Astrocyte (in vitro differentiated cells and primary cell): ENCODE measurements at regions not wholly inside any gene's neighbourhood (a gene's known extent, or its start where the extent isn't known, plus 50 kb on each side); places are given as distances from the start of the nearest gene placed in this dataset.

ENCODE experiments used
- DNase-seq: peaks from one replicate; pipeline ENCODE4 v3.0.0-alpha.2; 2010; ENCODE audit warnings: low read depth
- FAIRE-seq: peaks from 2 replicates; lab custom pipeline; 2011; peaks lifted over from hg19 to GRCh38; lab: Jason Lieb, UNC
- H2AFZ ChIP-seq: 2 replicates; pipeline ENCODE4 v1.6.0; 2012; ENCODE audit warnings: low read depth, low read length, inconsistent platforms
- H3K27ac ChIP-seq: 2 replicates; pipeline ENCODE4 v1.5.1; 2011; ENCODE audit warnings: low read depth, low read length, inconsistent platforms
- H3K27me3 ChIP-seq: 2 replicates; pipeline ENCODE4 v1.6.0; 2011; ENCODE audit warnings: low read length, inconsistent platforms; ENCODE audit not compliant: insufficient read depth
- H3K36me3 ChIP-seq: 2 replicates; pipeline ENCODE4 v1.5.1; 2011; ENCODE audit warnings: low read length, inconsistent platforms; ENCODE audit not compliant: insufficient read depth
- H3K4me1 ChIP-seq: 2 replicates; pipeline ENCODE4 v1.5.1; 2011; ENCODE audit warnings: low read length, inconsistent platforms; ENCODE audit not compliant: insufficient read depth
- H3K4me2 ChIP-seq: 2 replicates; pipeline ENCODE4 v1.6.0; 2012; ENCODE audit warnings: low read length, inconsistent platforms
- H3K4me3 ChIP-seq: 2 replicates; pipeline ENCODE4 v1.5.1; 2011; ENCODE audit warnings: low read depth, mild to moderate bottlenecking, low read length, inconsistent platforms; ENCODE audit not compliant: insufficient read depth
- H3K79me2 ChIP-seq: 2 replicates; pipeline ENCODE4 v1.6.0; 2012; ENCODE audit warnings: mild to moderate bottlenecking, low read length, inconsistent platforms; ENCODE audit not compliant: insufficient read depth
- H3K9ac ChIP-seq: 2 replicates; pipeline ENCODE4 v1.6.0; 2012; ENCODE audit warnings: mild to moderate bottlenecking, low read length, inconsistent platforms
- H3K9me3 ChIP-seq: 2 replicates; pipeline ENCODE4 v1.5.1; 2012; ENCODE audit warnings: low read depth, mild to moderate bottlenecking, low read length, inconsistent platforms; ENCODE audit not compliant: insufficient read depth
- H4K20me1 ChIP-seq: 2 replicates; pipeline ENCODE4 v1.6.0; 2012; ENCODE audit warnings: low read length, inconsistent platforms; ENCODE audit not compliant: insufficient read depth
- H3K27ac Mint-ChIP-seq: one replicate; pipeline ENCODE4 v1.8.0; 2021; ENCODE audit warnings: mild to moderate bottlenecking, mixed read lengths; ENCODE audit not compliant: unreplicated experiment
- H3K27me3 Mint-ChIP-seq: one replicate; pipeline ENCODE4 v1.8.0; 2021; ENCODE audit warnings: low read depth, mixed read lengths; ENCODE audit not compliant: unreplicated experiment
- H3K36me3 Mint-ChIP-seq: one replicate; pipeline ENCODE4 v1.8.0; 2021; ENCODE audit warnings: low read depth, mixed read lengths; ENCODE audit not compliant: unreplicated experiment
- H3K4me1 Mint-ChIP-seq: one replicate; pipeline ENCODE4 v1.8.0; 2021; ENCODE audit warnings: low read depth, mixed read lengths; ENCODE audit not compliant: unreplicated experiment
- H3K4me3 Mint-ChIP-seq: one replicate; pipeline ENCODE4 v1.8.0; 2021; ENCODE audit warnings: mild to moderate bottlenecking, moderate library complexity, mixed read lengths; ENCODE audit not compliant: unreplicated experiment
- H3K9me3 Mint-ChIP-seq: one replicate; pipeline ENCODE4 v1.8.0; 2021; ENCODE audit warnings: mild to moderate bottlenecking, mixed read lengths; ENCODE audit not compliant: unreplicated experiment
- CTCF ChIP-seq: IDR thresholded peaks from 2 replicates; pipeline ENCODE4 v1.5.1; 2011; ENCODE audit warnings: low read depth, mild to moderate bottlenecking, inconsistent platforms, low read length, moderate library complexity; ENCODE audit not compliant: insufficient read depth
- EZH2 ChIP-seq: IDR thresholded peaks from 2 replicates; pipeline ENCODE4 v1.6.1; 2012; ENCODE audit warnings: mild to moderate bottlenecking, low read length, inconsistent platforms; ENCODE audit not compliant: insufficient read depth

GRCh38 chr3:8001712-8002111, 499.9 kb upstream of the LMCD1 start:
- Histone ChIP-seq H3K4me2 (no peak overlapping the region), H3K4me1 (no peaks in the 10 kb centered on the region), H4K20me1 (no peaks in the 10 kb centered on the region), H3K9me3 (no peaks in the 10 kb centered on the region), H3K4me3 (no peak overlapping the region), H3K27me3 (no peaks in the 10 kb centered on the region), H3K79me2 (no peaks in the 10 kb centered on the region), H3K9ac (no peak overlapping the region), H2AFZ (no peak overlapping the region), H3K27ac (no peak overlapping the region), H3K36me3 (no peaks in the 10 kb centered on the region)
- no peak overlapping the region for H3K27ac Mint-ChIP-seq
- peaks cover 2% of the 10 kb centered on the region for H3K9me3 Mint-ChIP-seq
- H3K27me3 Mint-ChIP-seq = peaks cover 5% of the 10 kb centered on the region
- H3K36me3 Mint-ChIP-seq = no peaks in the 10 kb centered on the region
- FAIRE-seq (no peak), DNase-seq (no peak)
- TF ChIP-seq EZH2 = no peak
- TF ChIP-seq CTCF = no peak
- H3K4me1 Mint-ChIP-seq = no peaks in the 10 kb centered on the region
- H3K4me3 Mint-ChIP-seq = no peak overlapping the region

GRCh38 chr3:8011902-8012301, 489.7 kb upstream of the LMCD1 start:
- TF ChIP-seq CTCF = no peak
- no peak for TF ChIP-seq EZH2
- no peaks in the 10 kb centered on the region for H3K27me3 ChIP-seq
- peaks cover 1% of the 10 kb centered on the region for H3K36me3 Mint-ChIP-seq
- no peaks in the 10 kb centered on the region for H3K79me2 ChIP-seq
- no peaks in the 10 kb centered on the region for H3K9me3 Mint-ChIP-seq
- no peak overlapping the region for H3K4me3 Mint-ChIP-seq
- H3K4me2 ChIP-seq = no peak overlapping the region
- H3K27me3 Mint-ChIP-seq = no peaks in the 10 kb centered on the region
- H2AFZ ChIP-seq = no peak overlapping the region
- H3K27ac Mint-ChIP-seq = no peak overlapping the region
- no peaks in the 10 kb centered on the region for H3K4me1 Mint-ChIP-seq
- no peak for DNase-seq
- H3K9ac ChIP-seq = no peak overlapping the region
- no peak overlapping the region for H3K4me3 ChIP-seq
- no peaks in the 10 kb centered on the region for H4K20me1 ChIP-seq
- FAIRE-seq = no peak
- no peaks in the 10 kb centered on the region for H3K36me3 ChIP-seq
- H3K27ac ChIP-seq = no peak overlapping the region
- peaks cover 3% of the 10 kb centered on the region for H3K9me3 ChIP-seq
- H3K4me1 ChIP-seq = no peaks in the 10 kb centered on the region

- H3K27ac ChIP-seq = no peak overlapping the region
- H3K27ac Mint-ChIP-seq = no peak overlapping the region
- H3K9me3 Mint-ChIP-seq = peaks cover 9% of the 10 kb centered on the region
- no peak for FAIRE-seq
- H4K20me1 ChIP-seq = no peaks in the 10 kb centered on the region
- no peaks in the 10 kb centered on the region for H3K27me3 Mint-ChIP-seq
- H3K4me2 ChIP-seq = no peak overlapping the region
- H3K4me3 Mint-ChIP-seq = no peak overlapping the region
- H3K36me3 Mint-ChIP-seq = peaks cover 1% of the 10 kb centered on the region
- H3K79me2 ChIP-seq = no peaks in the 10 kb centered on the region
- no peak for DNase-seq
- no peaks in the 10 kb centered on the region for H3K4me1 Mint-ChIP-seq
- TF ChIP-seq EZH2 (no peak), CTCF (no peak)
- no peak overlapping the region for H3K4me3 ChIP-seq
- H2AFZ ChIP-seq = no peak overlapping the region
- H3K9me3 ChIP-seq = peaks cover 5% of the 10 kb centered on the region
- H3K36me3 ChIP-seq = no peaks in the 10 kb centered on the region
- no peaks in the 10 kb centered on the region for H3K4me1 ChIP-seq
- H3K9ac ChIP-seq = no peak overlapping the region
- H3K27me3 ChIP-seq = no peaks in the 10 kb centered on the region
These were observed 481.4 kb upstream of the LMCD1 start for GRCh38 chr3:8020047-8020841.
